CD4-positive, alpha-beta T cell treated with Interleukin-6 at 100 ng/mL for 8 hours (primary cell): ENCODE measurements at regions not wholly inside any gene's neighbourhood (a gene's known extent, or its start where the extent isn't known, plus 50 kb on each side); places are given as distances from the start of the nearest gene placed in this dataset.
"Not testable (repeated sequence)": the region's sequence is repeated elsewhere in the genome, so short reads cannot be mapped to it uniquely, and the experiment has no call there.

ENCODE experiments used
- DNase-seq: peaks from one replicate; pipeline ENCODE4 v3.0.0-alpha.2; 2020; ENCODE audit warnings: mixed read lengths, low spot score

- no peak for DNase-seq
Measured at GRCh38 chr2:146786396-146786795, 1058.4 kb upstream of the ACVR2A start.

GRCh38 chr2:146785101-146785500 lies 1059.7 kb upstream of the ACVR2A start:
- DNase-seq = no peak

GRCh38 chr2:146784602-146785001 lies 1060.2 kb upstream of the ACVR2A start:
- no peak for DNase-seq

- DNase-seq = no peak
Measured at GRCh38 chr2:146777181-146777580, 1067.6 kb upstream of the ACVR2A start.

GRCh38 chr2:146776596-146776995 lies 1068.2 kb upstream of the ACVR2A start:
- DNase-seq = no peak

GRCh38 chr2:146771531-146771930 lies 1073.3 kb upstream of the ACVR2A start:
- DNase-seq = no peak

GRCh38 chr2:146764301-146764700 lies 1080.5 kb upstream of the ACVR2A start:
- DNase-seq = no peak

- no peak for DNase-seq
Measured at GRCh38 chr2:146762786-146763185, 1082.0 kb upstream of the ACVR2A start.

- DNase-seq = no peak
Measured at GRCh38 chr2:146754606-146755005, 1090.2 kb upstream of the ACVR2A start.

- DNase-seq = no peak
Measured at GRCh38 chr2:146748046-146748445, 1096.8 kb upstream of the ACVR2A start.

GRCh38 chr2:146741260-146741659 lies 1103.6 kb upstream of the ACVR2A start:
- no peak for DNase-seq

GRCh38 chr2:146734821-146735190 lies 1110.0 kb upstream of the ACVR2A start:
- no peak for DNase-seq

- DNase-seq = no peak
Measured at GRCh38 chr2:146734042-146734820, 1110.6 kb upstream of the ACVR2A start.

GRCh38 chr2:146730882-146731281 lies 1113.9 kb upstream of the ACVR2A start:
- no peak for DNase-seq

GRCh38 chr2:146721486-146721885 lies 1123.3 kb upstream of the ACVR2A start:
- no peak for DNase-seq

GRCh38 chr2:146720170-146720569 lies 1124.7 kb upstream of the ACVR2A start:
- DNase-seq = no peak

GRCh38 chr2:146716591-146716990 lies 1128.2 kb upstream of the ACVR2A start:
- DNase-seq = no peak

- DNase-seq = no peak
Measured at GRCh38 chr2:146709004-146709403, 1135.8 kb upstream of the ACVR2A start.

- no peak for DNase-seq
Measured at GRCh38 chr2:146701183-146701582, 1143.6 kb upstream of the ACVR2A start.

GRCh38 chr2:146697307-146697706 lies 1147.5 kb upstream of the ACVR2A start:
- DNase-seq = no peak

- DNase-seq = not testable (repeated sequence)
Measured at GRCh38 chr2:146696787-146697186, 1148.0 kb upstream of the ACVR2A start.

- no peak for DNase-seq
Measured at GRCh38 chr2:146681991-146682390, 1162.8 kb upstream of the ACVR2A start.

- no peak for DNase-seq
Measured at GRCh38 chr2:146678516-146678915, 1166.3 kb upstream of the ACVR2A start.

GRCh38 chr2:146677280-146677679 lies 1167.5 kb upstream of the ACVR2A start:
- no peak for DNase-seq
